IMR-90 (cell line): ENCODE measurements at regions not wholly inside any gene's neighbourhood (a gene's known extent, or its start where the extent isn't known, plus 50 kb on each side); places are given as distances from the start of the nearest gene placed in this dataset.

ENCODE experiments used
- BHLHE40 ChIP-seq: fragments of 150-350 bp; IDR thresholded peaks from 2 replicates; pipeline ENCODE4 v1.6.1; 2016; ENCODE audit warnings: mild to moderate bottlenecking, low read depth, low read length
- POLR2A ChIP-seq: IDR thresholded peaks from 2 replicates; pipeline ENCODE4 v1.6.1; 2012; ENCODE audit warnings: mild to moderate bottlenecking, low read depth, low read length
- RCOR1 ChIP-seq: IDR thresholded peaks from 2 replicates; pipeline ENCODE4 v1.6.1; 2012; ENCODE audit warnings: mild to moderate bottlenecking, low read length, improper control_type of control experiment; ENCODE audit not compliant: insufficient replicate concordance
- SMC3 ChIP-seq: fragments of 150-350 bp; IDR thresholded peaks from 2 replicates; pipeline ENCODE4 v1.6.1; 2016; ENCODE audit warnings: low read depth, mild to moderate bottlenecking, antibody characterized with exemption, low read length, moderate library complexity
- TF ChIP-seq, protein P1 (sequence below): conservative IDR thresholded peaks from 2 replicates; pipeline ENCODE4 v1.5.1; 2012; ENCODE audit warnings: mild to moderate bottlenecking, low read depth, low read length, improper control_type of control experiment

DNA sequence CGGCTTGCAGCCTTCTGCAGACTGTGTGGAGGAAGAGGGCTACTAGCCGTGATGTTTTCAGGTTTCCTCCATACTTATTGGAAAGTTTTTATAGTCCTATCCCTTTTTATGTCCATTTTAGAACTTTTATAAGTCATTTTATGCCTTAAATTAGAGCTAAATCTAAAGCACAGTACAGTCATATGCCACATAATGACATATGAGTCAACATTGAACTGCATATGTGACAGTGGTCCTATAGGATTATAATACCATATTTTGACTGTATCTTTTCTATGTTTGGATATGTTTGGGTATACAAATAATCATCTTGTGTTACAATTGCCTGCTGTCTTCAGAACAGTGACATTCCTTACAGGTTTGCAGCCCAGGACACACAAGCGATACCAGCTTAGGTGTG lies 200.2 kb downstream of the SPRY1 start:
- no peak for TF ChIP-seq POLR2A
- TF ChIP-seq, protein P1, sequence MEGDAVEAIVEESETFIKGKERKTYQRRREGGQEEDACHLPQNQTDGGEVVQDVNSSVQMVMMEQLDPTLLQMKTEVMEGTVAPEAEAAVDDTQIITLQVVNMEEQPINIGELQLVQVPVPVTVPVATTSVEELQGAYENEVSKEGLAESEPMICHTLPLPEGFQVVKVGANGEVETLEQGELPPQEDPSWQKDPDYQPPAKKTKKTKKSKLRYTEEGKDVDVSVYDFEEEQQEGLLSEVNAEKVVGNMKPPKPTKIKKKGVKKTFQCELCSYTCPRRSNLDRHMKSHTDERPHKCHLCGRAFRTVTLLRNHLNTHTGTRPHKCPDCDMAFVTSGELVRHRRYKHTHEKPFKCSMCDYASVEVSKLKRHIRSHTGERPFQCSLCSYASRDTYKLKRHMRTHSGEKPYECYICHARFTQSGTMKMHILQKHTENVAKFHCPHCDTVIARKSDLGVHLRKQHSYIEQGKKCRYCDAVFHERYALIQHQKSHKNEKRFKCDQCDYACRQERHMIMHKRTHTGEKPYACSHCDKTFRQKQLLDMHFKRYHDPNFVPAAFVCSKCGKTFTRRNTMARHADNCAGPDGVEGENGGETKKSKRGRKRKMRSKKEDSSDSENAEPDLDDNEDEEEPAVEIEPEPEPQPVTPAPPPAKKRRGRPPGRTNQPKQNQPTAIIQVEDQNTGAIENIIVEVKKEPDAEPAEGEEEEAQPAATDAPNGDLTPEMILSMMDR, result no peak
- no peak for TF ChIP-seq BHLHE40
- no peak for TF ChIP-seq SMC3
- no peak for TF ChIP-seq RCOR1
